ENCODE measurements at regions not wholly inside any gene's neighbourhood (a gene's known extent, or its start where the extent isn't known, plus 50 kb on each side); places are given as distances from the start of the nearest gene placed in this dataset.

DNA sequence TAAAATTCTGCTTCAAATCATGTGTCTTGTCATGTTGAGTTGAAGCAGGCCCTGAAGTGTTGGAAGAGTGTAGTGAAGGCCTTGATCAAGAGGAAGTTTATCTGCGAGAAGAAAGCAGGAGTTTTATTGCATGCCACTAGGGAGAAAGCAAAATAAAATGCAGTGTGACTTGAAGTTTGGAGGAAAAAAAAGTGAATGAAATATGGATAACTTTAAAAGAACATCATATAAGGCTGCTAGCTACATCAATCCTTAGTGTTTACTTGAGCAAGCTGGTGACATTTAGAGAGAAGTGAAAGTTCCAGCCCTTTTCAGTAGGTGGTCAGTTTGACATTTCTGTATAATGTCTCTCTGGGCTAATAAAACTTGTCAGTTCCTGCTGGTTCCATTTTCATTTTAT is 841.1 kb downstream of the TMTC2 start:
- H3K4me1 ChIP-seq = no peaks in the 10 kb centered on the region
- H3K79me2 ChIP-seq (ENCODE audit: low read depth) = no peaks in the 10 kb centered on the region
- Mint-ChIP-seq H3K4me1 (no peaks in the 10 kb centered on the region), H3K9me3 (no peaks in the 10 kb centered on the region), H3K36me3 (no peaks in the 10 kb centered on the region), H3K4me3 (no peak overlapping the region), H3K27me3 (ENCODE audit: insufficient read depth, low read depth) (no peaks in the 10 kb centered on the region), H3K27ac (no peak overlapping the region)
- no peaks in the 10 kb centered on the region for H3K36me3 ChIP-seq
- TF ChIP-seq EZH2 (IDR thresholded peaks at IDR 0.05) (no peak), EZH2phosphoT487 (IDR thresholded peaks at IDR 0.05) (no peak)
- TF ChIP-seq, protein P1, sequence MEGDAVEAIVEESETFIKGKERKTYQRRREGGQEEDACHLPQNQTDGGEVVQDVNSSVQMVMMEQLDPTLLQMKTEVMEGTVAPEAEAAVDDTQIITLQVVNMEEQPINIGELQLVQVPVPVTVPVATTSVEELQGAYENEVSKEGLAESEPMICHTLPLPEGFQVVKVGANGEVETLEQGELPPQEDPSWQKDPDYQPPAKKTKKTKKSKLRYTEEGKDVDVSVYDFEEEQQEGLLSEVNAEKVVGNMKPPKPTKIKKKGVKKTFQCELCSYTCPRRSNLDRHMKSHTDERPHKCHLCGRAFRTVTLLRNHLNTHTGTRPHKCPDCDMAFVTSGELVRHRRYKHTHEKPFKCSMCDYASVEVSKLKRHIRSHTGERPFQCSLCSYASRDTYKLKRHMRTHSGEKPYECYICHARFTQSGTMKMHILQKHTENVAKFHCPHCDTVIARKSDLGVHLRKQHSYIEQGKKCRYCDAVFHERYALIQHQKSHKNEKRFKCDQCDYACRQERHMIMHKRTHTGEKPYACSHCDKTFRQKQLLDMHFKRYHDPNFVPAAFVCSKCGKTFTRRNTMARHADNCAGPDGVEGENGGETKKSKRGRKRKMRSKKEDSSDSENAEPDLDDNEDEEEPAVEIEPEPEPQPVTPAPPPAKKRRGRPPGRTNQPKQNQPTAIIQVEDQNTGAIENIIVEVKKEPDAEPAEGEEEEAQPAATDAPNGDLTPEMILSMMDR (IDR thresholded peaks at IDR 0.05) = no peak
- H3K27me3 ChIP-seq = no peaks in the 10 kb centered on the region
- no peak overlapping the region for H3K4me2 ChIP-seq
- H3K9ac ChIP-seq = no peak overlapping the region
- no peak for DNase-seq (ENCODE audit: low spot score)
- no peak overlapping the region for H3K27ac ChIP-seq
- no peaks in the 10 kb centered on the region for H3F3A ChIP-seq (ENCODE audit: low read depth)
- H3K9me3 ChIP-seq (ENCODE audit: low read depth) = no peaks in the 10 kb centered on the region
- no peak overlapping the region for H2AFZ ChIP-seq (replicated peaks)
- no peak overlapping the region for H3K4me3 ChIP-seq
- H4K20me1 ChIP-seq (ENCODE audit: low read depth) = no peaks in the 10 kb centered on the region

DNA sequence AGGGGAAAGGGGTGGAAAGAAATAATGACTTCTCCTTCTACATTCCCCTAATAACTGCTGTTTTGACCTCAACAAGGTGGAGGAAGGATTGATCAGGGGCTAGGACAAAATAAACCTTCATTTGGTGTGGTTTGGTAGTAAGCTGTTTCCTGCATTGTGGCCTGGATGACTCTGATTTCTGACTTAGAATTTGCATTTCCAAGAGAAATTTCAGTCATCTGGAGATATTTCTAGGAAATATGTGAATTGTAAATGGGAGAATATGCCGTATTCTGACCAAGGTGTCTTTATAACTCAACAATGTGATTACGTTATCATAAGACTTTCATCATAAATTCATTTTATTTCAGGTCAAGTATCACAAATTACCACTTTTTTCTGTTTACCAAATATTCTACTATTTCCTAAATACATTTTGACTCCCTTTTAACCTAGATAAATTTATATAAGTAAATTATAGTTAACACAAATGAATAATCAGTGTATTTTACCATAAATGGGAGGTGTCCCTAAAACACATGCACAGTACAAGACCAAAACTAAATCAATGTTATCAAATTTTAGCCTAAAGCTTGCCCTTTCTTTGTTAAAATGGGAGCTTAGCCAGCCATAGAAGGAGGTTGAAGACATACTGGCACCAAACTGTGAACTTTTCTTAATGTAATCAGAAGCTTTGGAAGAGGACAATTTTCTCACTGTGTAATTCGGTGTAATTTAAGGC is 828.8 kb downstream of the TMTC2 start:
- no peaks in the 10 kb centered on the region for H3K4me1 Mint-ChIP-seq
- H3K9me3 ChIP-seq (ENCODE audit: low read depth) = no peaks in the 10 kb centered on the region
- no peaks in the 10 kb centered on the region for H3F3A ChIP-seq (ENCODE audit: low read depth)
- H3K36me3 Mint-ChIP-seq = no peaks in the 10 kb centered on the region
- H3K36me3 ChIP-seq = no peaks in the 10 kb centered on the region
- H4K20me1 ChIP-seq (ENCODE audit: low read depth) = no peaks in the 10 kb centered on the region
- H3K79me2 ChIP-seq (ENCODE audit: low read depth) = no peaks in the 10 kb centered on the region
- H3K27me3 Mint-ChIP-seq (ENCODE audit: insufficient read depth, low read depth) = peaks cover 2% of the 10 kb centered on the region
- H3K4me3 Mint-ChIP-seq = no peak overlapping the region
- no peaks in the 10 kb centered on the region for H3K27me3 ChIP-seq
- no peak overlapping the region for H3K4me2 ChIP-seq
- no peak overlapping the region for H3K4me3 ChIP-seq
- TF ChIP-seq EZH2phosphoT487 (IDR thresholded peaks at IDR 0.05) = no peak
- no peaks in the 10 kb centered on the region for H3K9me3 Mint-ChIP-seq
- H3K9ac ChIP-seq = no peak overlapping the region
- DNase-seq (ENCODE audit: low spot score) = no peak
- H3K4me1 ChIP-seq = no peaks in the 10 kb centered on the region
- H3K27ac ChIP-seq = no peak overlapping the region
- peak overlapping the region; percentile 3 for H2AFZ ChIP-seq (replicated peaks)
- no peak overlapping the region for H3K27ac Mint-ChIP-seq

DNA sequence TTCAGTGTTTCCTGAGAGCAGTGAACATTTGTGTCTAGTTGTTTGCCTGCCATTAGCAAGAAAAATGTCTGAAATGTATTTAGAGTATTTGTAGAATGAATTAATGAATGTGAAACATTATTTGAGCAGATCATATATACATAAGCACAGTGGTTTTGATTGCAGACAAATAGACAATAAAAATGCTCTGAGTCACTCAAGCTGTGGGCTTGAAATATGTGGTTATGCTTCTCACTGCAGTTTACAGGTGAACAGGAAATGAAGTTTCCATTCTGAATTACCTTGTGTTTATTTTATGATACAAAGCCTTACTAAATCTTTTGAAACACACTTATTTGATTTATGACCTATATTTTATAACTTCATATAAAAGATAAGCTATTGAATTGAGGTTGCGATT is 827.7 kb downstream of the TMTC2 start:
- H3K36me3 Mint-ChIP-seq = no peaks in the 10 kb centered on the region
- H3K36me3 ChIP-seq = no peaks in the 10 kb centered on the region
- H3K9ac ChIP-seq = no peak overlapping the region
- TF ChIP-seq, protein P1 (IDR thresholded peaks at IDR 0.05) = no peak
- DNase-seq (ENCODE audit: low spot score) = no peak
- H2AFZ ChIP-seq (replicated peaks) = no peak overlapping the region
- H3K27ac Mint-ChIP-seq = no peak overlapping the region
- no peak overlapping the region for H3K27ac ChIP-seq
- H3K4me2 ChIP-seq = no peak overlapping the region
- H3K79me2 ChIP-seq (ENCODE audit: low read depth) = no peaks in the 10 kb centered on the region
- peaks cover 2% of the 10 kb centered on the region for H3K27me3 Mint-ChIP-seq (ENCODE audit: insufficient read depth, low read depth)
- no peaks in the 10 kb centered on the region for H4K20me1 ChIP-seq (ENCODE audit: low read depth)
- H3K9me3 Mint-ChIP-seq = no peaks in the 10 kb centered on the region
- H3K4me3 ChIP-seq = no peak overlapping the region
- H3K4me1 Mint-ChIP-seq = no peaks in the 10 kb centered on the region
- H3K4me1 ChIP-seq = no peaks in the 10 kb centered on the region
- no peaks in the 10 kb centered on the region for H3K9me3 ChIP-seq (ENCODE audit: low read depth)
- H3K4me3 Mint-ChIP-seq = no peak overlapping the region
- H3K27me3 ChIP-seq = no peaks in the 10 kb centered on the region
- no peaks in the 10 kb centered on the region for H3F3A ChIP-seq (ENCODE audit: low read depth)

GRCh38 chr12:83506841-83507240 is 820.1 kb downstream of the TMTC2 start:
- Histone ChIP-seq H3K9ac (no peak overlapping the region), H3K36me3 (no peaks in the 10 kb centered on the region), H3K79me2 (ENCODE audit: low read depth) (no peaks in the 10 kb centered on the region), H4K20me1 (ENCODE audit: low read depth) (no peaks in the 10 kb centered on the region), H3K27ac (no peak overlapping the region), H3K9me3 (ENCODE audit: low read depth) (no peaks in the 10 kb centered on the region), H3K4me1 (no peaks in the 10 kb centered on the region), H3F3A (ENCODE audit: low read depth) (no peaks in the 10 kb centered on the region), H3K4me2 (no peak overlapping the region), H3K4me3 (no peak overlapping the region), H3K27me3 (no peaks in the 10 kb centered on the region), H2AFZ (replicated peaks) (no peak overlapping the region)
- Mint-ChIP-seq H3K36me3 (no peaks in the 10 kb centered on the region), H3K4me3 (no peak overlapping the region), H3K9me3 (no peaks in the 10 kb centered on the region), H3K4me1 (no peaks in the 10 kb centered on the region), H3K27me3 (ENCODE audit: insufficient read depth, low read depth) (no peaks in the 10 kb centered on the region), H3K27ac (no peak overlapping the region)
- DNase-seq (ENCODE audit: low spot score) = no peak
- TF ChIP-seq EZH2phosphoT487 (IDR thresholded peaks at IDR 0.05) = no peak

All from neural progenitor cell (in vitro differentiated cells).